SU-DHL-6 (cell line): ENCODE measurements at regions not wholly inside any gene's neighbourhood (a gene's known extent, or its start where the extent isn't known, plus 50 kb on each side); places are given as distances from the start of the nearest gene placed in this dataset.

Experiments used
- EZH2phosphoT487 ChIP-seq: fragments of 200-600 bp; sonication (generic), shearing (Covaris generic); conservative IDR thresholded peaks from 2 replicates; pipeline ENCODE4 v1.6.1; 2018; ENCODE audit warnings: mild to moderate bottlenecking, antibody characterized with exemption, low read length, moderate library complexity, mixed read lengths
- TF ChIP-seq, protein P1 (sequence below): fragments of 200-600 bp; sonication (generic); IDR thresholded peaks from one replicate; pipeline ENCODE4 v1.5.1; 2017; ENCODE audit warnings: antibody characterized with exemption, mild to moderate bottlenecking, low read length, moderate library complexity; ENCODE audit not compliant: insufficient read depth, poor library complexity, severe bottlenecking

DNA sequence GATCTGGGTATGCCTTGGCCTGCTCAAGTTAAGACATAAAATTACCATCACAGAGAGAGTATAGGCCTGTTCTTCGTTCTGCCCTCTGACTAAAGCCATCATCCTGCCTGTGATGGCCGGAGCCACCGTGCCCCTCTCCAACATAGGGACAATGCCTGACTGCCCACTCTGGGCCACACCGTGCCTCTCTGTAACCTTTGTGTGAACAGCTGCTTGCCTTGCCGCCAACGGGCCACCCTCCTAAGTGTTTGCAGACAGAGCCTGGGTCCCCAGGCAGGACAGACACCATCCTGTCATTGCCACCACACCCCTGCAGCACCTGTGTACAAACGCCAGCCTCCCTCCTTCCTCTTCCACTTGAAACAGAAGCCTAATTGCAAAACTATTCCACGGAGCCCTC lies 298.7 kb upstream of the TENM3 start:
- TF ChIP-seq, protein P1, sequence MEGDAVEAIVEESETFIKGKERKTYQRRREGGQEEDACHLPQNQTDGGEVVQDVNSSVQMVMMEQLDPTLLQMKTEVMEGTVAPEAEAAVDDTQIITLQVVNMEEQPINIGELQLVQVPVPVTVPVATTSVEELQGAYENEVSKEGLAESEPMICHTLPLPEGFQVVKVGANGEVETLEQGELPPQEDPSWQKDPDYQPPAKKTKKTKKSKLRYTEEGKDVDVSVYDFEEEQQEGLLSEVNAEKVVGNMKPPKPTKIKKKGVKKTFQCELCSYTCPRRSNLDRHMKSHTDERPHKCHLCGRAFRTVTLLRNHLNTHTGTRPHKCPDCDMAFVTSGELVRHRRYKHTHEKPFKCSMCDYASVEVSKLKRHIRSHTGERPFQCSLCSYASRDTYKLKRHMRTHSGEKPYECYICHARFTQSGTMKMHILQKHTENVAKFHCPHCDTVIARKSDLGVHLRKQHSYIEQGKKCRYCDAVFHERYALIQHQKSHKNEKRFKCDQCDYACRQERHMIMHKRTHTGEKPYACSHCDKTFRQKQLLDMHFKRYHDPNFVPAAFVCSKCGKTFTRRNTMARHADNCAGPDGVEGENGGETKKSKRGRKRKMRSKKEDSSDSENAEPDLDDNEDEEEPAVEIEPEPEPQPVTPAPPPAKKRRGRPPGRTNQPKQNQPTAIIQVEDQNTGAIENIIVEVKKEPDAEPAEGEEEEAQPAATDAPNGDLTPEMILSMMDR, result no peak
- no peak for TF ChIP-seq EZH2phosphoT487
